ENCODE measurements at regions not wholly inside any gene's neighbourhood (a gene's known extent, or its start where the extent isn't known, plus 50 kb on each side); places are given as distances from the start of the nearest gene placed in this dataset.

- no peak overlapping the region for H3K27ac ChIP-seq (ENCODE audit: low read depth, low read length)
- H3K27me3 ChIP-seq (ENCODE audit: insufficient read depth, low read length): no peaks in the 10 kb centered on the region
- 84% methylated on average over 2 of the region's 2 CpGs for WGBS
- no peaks in the 10 kb centered on the region for H3K9me3 ChIP-seq (ENCODE audit: insufficient read depth, low read depth, low read length)
- H3K36me3 ChIP-seq (ENCODE audit: insufficient read depth, low read length): no peaks in the 10 kb centered on the region
- H3K4me3 ChIP-seq (ENCODE audit: low read length): no peak overlapping the region
- peaks cover 13% of the 10 kb centered on the region; the same call in 1 of the 2 replicates for H3K4me1 ChIP-seq (ENCODE audit: insufficient read depth, low read length)
- H3K9ac ChIP-seq (ENCODE audit: low read depth, low read length): no peak overlapping the region
These were observed 101.5 kb downstream of the UNC5CL start for GRCh38 chr6:40937491-40937890.

- no peaks in the 10 kb centered on the region for H3K9me3 ChIP-seq (ENCODE audit: insufficient read depth, low read depth, low read length)
- no peak overlapping the region for H3K27ac ChIP-seq (ENCODE audit: low read depth, low read length)
- whole genome bisulfite sequencing: 75% methylated on average over 2 of the region's 3 CpGs
- no peaks in the 10 kb centered on the region for H3K27me3 ChIP-seq (ENCODE audit: insufficient read depth, low read length)
- H3K4me1 ChIP-seq (ENCODE audit: insufficient read depth, low read length): peaks cover 13% of the 10 kb centered on the region; the same call in 1 of the 2 replicates
- H3K9ac ChIP-seq (ENCODE audit: low read depth, low read length): no peak overlapping the region
- H3K36me3 ChIP-seq (ENCODE audit: insufficient read depth, low read length): no peaks in the 10 kb centered on the region
- H3K4me3 ChIP-seq (ENCODE audit: low read length): no peak overlapping the region
These were observed 102.2 kb downstream of the UNC5CL start for GRCh38 chr6:40936818-40937251.

GRCh38 chr6:40933864-40934263 is 105.2 kb downstream of the UNC5CL start:
- H3K36me3 ChIP-seq (ENCODE audit: insufficient read depth, low read length): no peaks in the 10 kb centered on the region
- no peaks in the 10 kb centered on the region for H3K27me3 ChIP-seq (ENCODE audit: insufficient read depth, low read length)
- no peak overlapping the region for H3K9ac ChIP-seq (ENCODE audit: low read depth, low read length)
- 91% methylated on average over 5 of the region's 5 CpGs for WGBS
- no peak overlapping the region for H3K27ac ChIP-seq (ENCODE audit: low read depth, low read length)
- no peaks in the 10 kb centered on the region for H3K9me3 ChIP-seq (ENCODE audit: insufficient read depth, low read depth, low read length)
- no peak overlapping the region for H3K4me3 ChIP-seq (ENCODE audit: low read length)
- H3K4me1 ChIP-seq (ENCODE audit: insufficient read depth, low read length): peaks cover 13% of the 10 kb centered on the region; the same call in 1 of the 2 replicates

- Histone ChIP-seq H3K36me3 (ENCODE audit: insufficient read depth, low read length) (no peaks in the 10 kb centered on the region), H3K27ac (ENCODE audit: low read depth, low read length) (no peak overlapping the region), H3K4me3 (ENCODE audit: low read length) (no peak overlapping the region), H3K27me3 (ENCODE audit: insufficient read depth, low read length) (no peaks in the 10 kb centered on the region), H3K4me1 (ENCODE audit: insufficient read depth, low read length) (peaks cover 13% of the 10 kb centered on the region; the same call in 1 of the 2 replicates), H3K9me3 (ENCODE audit: insufficient read depth, low read depth, low read length) (no peaks in the 10 kb centered on the region), H3K9ac (ENCODE audit: low read depth, low read length) (no peak overlapping the region)
- WGBS: 93% methylated on average over 6 of the region's 6 CpGs
These were observed 106.1 kb downstream of the UNC5CL start for GRCh38 chr6:40932953-40933352.

- H3K4me1 ChIP-seq (ENCODE audit: insufficient read depth, low read length): peaks cover 10% of the 10 kb centered on the region; the same call in 1 of the 2 replicates
- H3K27ac ChIP-seq (ENCODE audit: low read depth, low read length): no peak overlapping the region
- 90% methylated on average over 2 of the region's 2 CpGs for WGBS
These were observed 106.7 kb downstream of the UNC5CL start for GRCh38 chr6:40932366-40932765.

GRCh38 chr6:40931931-40932330 is 107.1 kb downstream of the UNC5CL start:
- 87% methylated on average over 1 of the region's 1 CpG for WGBS

More at GRCh38 chr6:40932366-40932765, 106.7 kb downstream of the UNC5CL start:
- Histone ChIP-seq H3K9ac (ENCODE audit: low read depth, low read length) (no peak overlapping the region), H3K36me3 (ENCODE audit: insufficient read depth, low read length) (no peaks in the 10 kb centered on the region), H3K27me3 (ENCODE audit: insufficient read depth, low read length) (no peaks in the 10 kb centered on the region), H3K9me3 (ENCODE audit: insufficient read depth, low read depth, low read length) (no peaks in the 10 kb centered on the region), H3K4me3 (ENCODE audit: low read length) (no peak overlapping the region)

GRCh38 chr6:40930555-40930954 is 108.5 kb downstream of the UNC5CL start:
- Histone ChIP-seq H3K9me3 (ENCODE audit: insufficient read depth, low read depth, low read length) (no peaks in the 10 kb centered on the region), H3K36me3 (ENCODE audit: insufficient read depth, low read length) (no peaks in the 10 kb centered on the region), H3K4me3 (ENCODE audit: low read length) (no peak overlapping the region), H3K27ac (ENCODE audit: low read depth, low read length) (no peak overlapping the region), H3K4me1 (ENCODE audit: insufficient read depth, low read length) (no peaks in the 10 kb centered on the region), H3K9ac (ENCODE audit: low read depth, low read length) (no peak overlapping the region), H3K27me3 (ENCODE audit: insufficient read depth, low read length) (no peaks in the 10 kb centered on the region)
- WGBS: 86% methylated on average over 3 of the region's 3 CpGs

More at GRCh38 chr6:40931931-40932330, 107.1 kb downstream of the UNC5CL start:
- no peak overlapping the region for H3K4me3 ChIP-seq (ENCODE audit: low read length)
- no peaks in the 10 kb centered on the region for H3K9me3 ChIP-seq (ENCODE audit: insufficient read depth, low read depth, low read length)
- no peaks in the 10 kb centered on the region for H3K36me3 ChIP-seq (ENCODE audit: insufficient read depth, low read length)
- H3K9ac ChIP-seq (ENCODE audit: low read depth, low read length): no peak overlapping the region
- H3K27ac ChIP-seq (ENCODE audit: low read depth, low read length): no peak overlapping the region
- no peaks in the 10 kb centered on the region for H3K27me3 ChIP-seq (ENCODE audit: insufficient read depth, low read length)
- peaks cover 6% of the 10 kb centered on the region; the same call in 1 of the 2 replicates for H3K4me1 ChIP-seq (ENCODE audit: insufficient read depth, low read length)

GRCh38 chr6:40930045-40930444 is 109.0 kb downstream of the UNC5CL start:
- H3K9ac ChIP-seq (ENCODE audit: low read depth, low read length): no peak overlapping the region
- no peaks in the 10 kb centered on the region for H3K27me3 ChIP-seq (ENCODE audit: insufficient read depth, low read length)
- H3K4me3 ChIP-seq (ENCODE audit: low read length): no peak overlapping the region
- no peak overlapping the region for H3K27ac ChIP-seq (ENCODE audit: low read depth, low read length)
- no peaks in the 10 kb centered on the region for H3K4me1 ChIP-seq (ENCODE audit: insufficient read depth, low read length)
- H3K36me3 ChIP-seq (ENCODE audit: insufficient read depth, low read length): no peaks in the 10 kb centered on the region
- H3K9me3 ChIP-seq (ENCODE audit: insufficient read depth, low read depth, low read length): no peaks in the 10 kb centered on the region
- 83% methylated on average over 1 of the region's 1 CpG for WGBS

GRCh38 chr6:40929176-40929575 is 109.8 kb downstream of the UNC5CL start:
- Histone ChIP-seq H3K4me1 (ENCODE audit: insufficient read depth, low read length) (no peaks in the 10 kb centered on the region), H3K9me3 (ENCODE audit: insufficient read depth, low read depth, low read length) (no peaks in the 10 kb centered on the region), H3K9ac (ENCODE audit: low read depth, low read length) (no peak overlapping the region), H3K27me3 (ENCODE audit: insufficient read depth, low read length) (no peaks in the 10 kb centered on the region), H3K27ac (ENCODE audit: low read depth, low read length) (no peak overlapping the region), H3K36me3 (ENCODE audit: insufficient read depth, low read length) (no peaks in the 10 kb centered on the region), H3K4me3 (ENCODE audit: low read length) (no peak overlapping the region)
- 96% methylated on average over 3 of the region's 3 CpGs for WGBS

- H3K4me1 ChIP-seq (ENCODE audit: insufficient read depth, low read length): no peaks in the 10 kb centered on the region
- no peaks in the 10 kb centered on the region for H3K27me3 ChIP-seq (ENCODE audit: insufficient read depth, low read length)
- H3K9me3 ChIP-seq (ENCODE audit: insufficient read depth, low read depth, low read length): no peaks in the 10 kb centered on the region
- H3K36me3 ChIP-seq (ENCODE audit: insufficient read depth, low read length): no peaks in the 10 kb centered on the region
- no peak overlapping the region for H3K27ac ChIP-seq (ENCODE audit: low read depth, low read length)
- no peak overlapping the region for H3K9ac ChIP-seq (ENCODE audit: low read depth, low read length)
- no peak overlapping the region for H3K4me3 ChIP-seq (ENCODE audit: low read length)
- 98% methylated on average over 3 of the region's 3 CpGs for WGBS
These were observed 110.3 kb downstream of the UNC5CL start for GRCh38 chr6:40928763-40929162.

- Histone ChIP-seq H3K36me3 (ENCODE audit: insufficient read depth, low read length) (no peaks in the 10 kb centered on the region), H3K9me3 (ENCODE audit: insufficient read depth, low read depth, low read length) (no peaks in the 10 kb centered on the region), H3K4me1 (ENCODE audit: insufficient read depth, low read length) (no peaks in the 10 kb centered on the region; the same call in 1 of the 2 replicates), H3K9ac (ENCODE audit: low read depth, low read length) (no peak overlapping the region), H3K27ac (ENCODE audit: low read depth, low read length) (no peak overlapping the region), H3K4me3 (ENCODE audit: low read length) (no peak overlapping the region), H3K27me3 (ENCODE audit: insufficient read depth, low read length) (no peaks in the 10 kb centered on the region)
- 100% methylated on average over 1 of the region's 1 CpG for WGBS
These were observed 110.7 kb downstream of the UNC5CL start for GRCh38 chr6:40928307-40928706.

GRCh38 chr6:40925341-40925740 is 113.7 kb downstream of the UNC5CL start:
- no peaks in the 10 kb centered on the region; the same call in 1 of the 2 replicates for H3K4me1 ChIP-seq (ENCODE audit: insufficient read depth, low read length)
- 89% methylated on average over 1 of the region's 1 CpG for WGBS
- H3K27ac ChIP-seq (ENCODE audit: low read depth, low read length): no peak overlapping the region
- no peaks in the 10 kb centered on the region for H3K9me3 ChIP-seq (ENCODE audit: insufficient read depth, low read depth, low read length)
- no peak overlapping the region for H3K9ac ChIP-seq (ENCODE audit: low read depth, low read length)
- H3K4me3 ChIP-seq (ENCODE audit: low read length): no peak overlapping the region
- no peaks in the 10 kb centered on the region for H3K27me3 ChIP-seq (ENCODE audit: insufficient read depth, low read length)
- no peaks in the 10 kb centered on the region for H3K36me3 ChIP-seq (ENCODE audit: insufficient read depth, low read length)
